ENCODE measurements at regions not wholly inside any gene's neighbourhood (a gene's known extent, or its start where the extent isn't known, plus 50 kb on each side); places are given as distances from the start of the nearest gene placed in this dataset.

- peaks cover 5% of the 10 kb centered on the region for H4K20me1 ChIP-seq (ENCODE audit: low read depth)
- H3K79me2 ChIP-seq (ENCODE audit: low read depth), result no peaks in the 10 kb centered on the region
- H2AFZ ChIP-seq (replicated peaks), result no peak overlapping the region
- Mint-ChIP-seq H3K27ac (no peak overlapping the region), H3K4me3 (no peak overlapping the region), H3K9me3 (no peaks in the 10 kb centered on the region), H3K4me1 (peaks cover 27% of the 10 kb centered on the region), H3K36me3 (no peaks in the 10 kb centered on the region), H3K27me3 (ENCODE audit: insufficient read depth, low read depth) (no peaks in the 10 kb centered on the region)
- peaks cover 18% of the 10 kb centered on the region for H3K4me1 ChIP-seq
- no peaks in the 10 kb centered on the region for H3K27me3 ChIP-seq
- H3K36me3 ChIP-seq, result no peaks in the 10 kb centered on the region
- no peak overlapping the region for H3K9ac ChIP-seq
- H3F3A ChIP-seq (ENCODE audit: low read depth), result peaks cover 18% of the 10 kb centered on the region
- H3K4me3 ChIP-seq, result no peak overlapping the region
- H3K9me3 ChIP-seq (ENCODE audit: low read depth), result no peaks in the 10 kb centered on the region
- DNase-seq (ENCODE audit: low spot score), result no peak
- no peak overlapping the region for H3K4me2 ChIP-seq
- TF ChIP-seq CTCF (IDR thresholded peaks at IDR 0.05) (no peak), EZH2 (IDR thresholded peaks at IDR 0.05) (no peak), EZH2phosphoT487 (IDR thresholded peaks at IDR 0.05) (no peak)
- H3K27ac ChIP-seq, result no peak overlapping the region
Measured at GRCh38 chr18:46279673-46280072, 175.5 kb downstream of the HAUS1 start.

GRCh38 chr18:46281185-46282176, 177.3 kb downstream of the HAUS1 start:
- H3K4me3 Mint-ChIP-seq, result no peak overlapping the region
- no peaks in the 10 kb centered on the region for H3K9me3 ChIP-seq (ENCODE audit: low read depth)
- no peaks in the 10 kb centered on the region for H3K36me3 Mint-ChIP-seq
- no peak for TF ChIP-seq EZH2 (IDR thresholded peaks at IDR 0.05)
- peak; percentile 85 for TF ChIP-seq CTCF (IDR thresholded peaks at IDR 0.05)
- no peak overlapping the region for H3K4me2 ChIP-seq
- H3K9me3 Mint-ChIP-seq, result no peaks in the 10 kb centered on the region
- peaks cover 25% of the 10 kb centered on the region for H3K4me1 Mint-ChIP-seq
- no peak overlapping the region for H3K4me3 ChIP-seq
- no peak overlapping the region for H3K27ac Mint-ChIP-seq
- no peaks in the 10 kb centered on the region for H3K79me2 ChIP-seq (ENCODE audit: low read depth)
- H3K9ac ChIP-seq, result no peak overlapping the region
- peak; percentile 80 for DNase-seq (ENCODE audit: low spot score)
- H3K4me1 ChIP-seq, result peaks cover 18% of the 10 kb centered on the region
- peaks cover 5% of the 10 kb centered on the region for H4K20me1 ChIP-seq (ENCODE audit: low read depth)
- peaks cover 19% of the 10 kb centered on the region for H3F3A ChIP-seq (ENCODE audit: low read depth)
- no peak overlapping the region for H2AFZ ChIP-seq (replicated peaks)
- no peaks in the 10 kb centered on the region for H3K27me3 Mint-ChIP-seq (ENCODE audit: insufficient read depth, low read depth)
- no peak overlapping the region for H3K27ac ChIP-seq
- no peaks in the 10 kb centered on the region for H3K27me3 ChIP-seq
- no peaks in the 10 kb centered on the region for H3K36me3 ChIP-seq

- H3K27me3 Mint-ChIP-seq (ENCODE audit: insufficient read depth, low read depth), result no peaks in the 10 kb centered on the region
- no peak overlapping the region for H3K4me3 Mint-ChIP-seq
- no peak for DNase-seq (ENCODE audit: low spot score)
Measured at GRCh38 chr18:46282177-46282570, 178.0 kb downstream of the HAUS1 start.

More at GRCh38 chr18:46282177-46282570, 178.0 kb downstream of the HAUS1 start:
- H3K27ac ChIP-seq, result no peak overlapping the region
- Mint-ChIP-seq H3K9me3 (no peaks in the 10 kb centered on the region), H3K27ac (no peak overlapping the region), H3K4me1 (peaks cover 22% of the 10 kb centered on the region), H3K36me3 (no peaks in the 10 kb centered on the region)
- no peak for TF ChIP-seq CTCF (IDR thresholded peaks at IDR 0.05)
- no peak for TF ChIP-seq EZH2phosphoT487 (IDR thresholded peaks at IDR 0.05)
- TF ChIP-seq EZH2 (IDR thresholded peaks at IDR 0.05), result no peak
- H3K4me2 ChIP-seq, result no peak overlapping the region
- no peaks in the 10 kb centered on the region for H3K79me2 ChIP-seq (ENCODE audit: low read depth)
- peaks cover 18% of the 10 kb centered on the region for H3K4me1 ChIP-seq
- no peaks in the 10 kb centered on the region for H3K27me3 ChIP-seq
- no peak overlapping the region for H3K4me3 ChIP-seq
- H4K20me1 ChIP-seq (ENCODE audit: low read depth), result peaks cover 5% of the 10 kb centered on the region
- peaks cover 19% of the 10 kb centered on the region for H3F3A ChIP-seq (ENCODE audit: low read depth)
- H3K9ac ChIP-seq, result no peak overlapping the region
- H3K9me3 ChIP-seq (ENCODE audit: low read depth), result no peaks in the 10 kb centered on the region
- H2AFZ ChIP-seq (replicated peaks), result no peak overlapping the region
- H3K36me3 ChIP-seq, result no peaks in the 10 kb centered on the region
